GM19043 (cell line): ENCODE measurements at regions not wholly inside any gene's neighbourhood (a gene's known extent, or its start where the extent isn't known, plus 50 kb on each side); places are given as distances from the start of the nearest gene placed in this dataset.

Experiments used
- ATAC-seq: cut with Tn5 transposase; IDR thresholded peaks from one replicate; pipeline ENCODE4 v1.9.1; 2021; ENCODE audit warnings: low read depth; ENCODE audit not compliant: unreplicated experiment

- no peak for ATAC-seq
Measured at GRCh38 chr3:110070161-110070916, 733.0 kb upstream of the DPPA4 start.

DNA sequence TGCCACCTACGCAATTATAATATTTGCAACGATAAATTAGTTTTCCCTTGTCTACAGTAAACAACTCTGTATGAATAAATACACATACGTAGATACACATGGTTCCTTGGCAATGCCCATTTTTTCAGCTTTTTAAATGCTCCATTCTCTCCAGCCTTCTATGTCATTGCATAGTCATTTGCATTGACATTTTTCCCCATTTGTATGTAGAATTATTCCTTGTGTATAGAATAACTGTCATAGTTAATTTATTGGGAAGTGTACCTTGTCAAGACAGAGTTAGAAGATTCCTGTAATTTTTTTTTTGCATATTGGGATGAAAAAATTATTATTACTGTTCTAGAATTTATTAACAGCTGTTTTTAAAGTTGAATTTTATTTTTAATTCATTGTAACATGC, 736.7 kb upstream of the DPPA4 start:
- ATAC-seq: no peak

GRCh38 chr3:110077093-110077492, 739.7 kb upstream of the DPPA4 start:
- no peak for ATAC-seq

- no peak for ATAC-seq
Measured at GRCh38 chr3:110093411-110093810, 756.1 kb upstream of the DPPA4 start.

- ATAC-seq: no peak
Measured at GRCh38 chr3:110093812-110094401, 756.6 kb upstream of the DPPA4 start.

- ATAC-seq: no peak
Measured at GRCh38 chr3:110099711-110100110, 762.4 kb upstream of the DPPA4 start.

GRCh38 chr3:110101361-110101760, 764.0 kb upstream of the DPPA4 start:
- ATAC-seq: no peak

DNA sequence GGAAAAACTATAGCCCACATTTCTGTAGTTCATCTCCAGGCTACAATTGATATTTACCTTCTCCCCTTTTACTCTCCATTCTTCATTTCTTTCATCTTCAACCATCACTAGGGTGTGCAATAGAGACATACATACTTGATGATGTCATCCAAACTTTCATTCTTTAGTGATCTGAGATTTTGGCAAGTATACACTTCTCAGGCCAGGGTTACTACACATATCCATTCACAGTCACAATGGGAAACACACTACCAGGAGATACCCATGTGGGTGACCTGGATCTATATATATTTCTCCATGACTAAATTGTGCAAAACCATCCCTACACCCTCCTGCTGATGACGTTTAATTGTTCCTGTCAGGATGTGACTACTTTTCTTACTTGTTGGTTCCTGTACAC, 769.5 kb upstream of the DPPA4 start:
- ATAC-seq: no peak

DNA sequence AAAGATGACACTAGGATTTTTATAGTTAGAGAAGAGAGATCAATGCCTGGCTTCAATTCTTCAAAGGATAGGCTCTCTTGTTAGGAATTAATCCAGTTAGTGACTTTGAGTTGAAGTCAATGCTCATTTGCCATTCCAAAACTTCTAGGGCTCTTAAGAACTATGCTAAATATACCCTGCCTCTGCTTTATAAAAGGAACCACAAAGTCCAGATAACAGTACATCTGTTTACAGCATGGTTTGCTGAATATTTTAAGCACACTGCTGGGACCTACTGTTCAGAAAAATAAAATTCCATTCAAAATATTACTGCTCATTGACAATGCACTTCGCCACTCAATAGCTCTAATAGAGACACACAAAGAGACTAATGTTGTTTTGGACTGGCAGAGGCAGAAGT, 786.6 kb upstream of the DPPA4 start:
- no peak for ATAC-seq

- no peak for ATAC-seq
Measured at GRCh38 chr3:110126065-110126464, 788.7 kb upstream of the DPPA4 start.

GRCh38 chr3:110133971-110134370, 796.6 kb upstream of the DPPA4 start:
- no peak for ATAC-seq

DNA sequence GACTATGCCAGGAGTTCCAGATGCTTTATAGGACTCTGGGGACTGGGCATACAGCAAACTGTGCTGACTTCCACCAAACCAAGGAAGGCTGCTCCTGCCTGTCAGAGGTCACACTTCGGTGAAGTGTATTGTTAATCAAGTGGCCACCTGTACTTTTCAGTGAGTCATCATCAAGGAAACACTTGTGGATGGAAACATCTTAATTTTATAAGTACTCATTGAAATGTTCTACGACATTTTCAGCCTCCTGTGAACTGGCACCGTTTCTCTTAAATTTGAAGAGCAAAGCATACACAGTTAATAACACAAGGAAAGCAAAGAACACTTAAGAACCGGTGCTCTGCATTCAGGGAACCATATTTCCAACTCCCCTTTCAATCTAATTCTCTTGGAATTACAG, 801.7 kb upstream of the DPPA4 start:
- no peak for ATAC-seq

- ATAC-seq: no peak
Measured at GRCh38 chr3:110139821-110140220, 802.5 kb upstream of the DPPA4 start.

DNA sequence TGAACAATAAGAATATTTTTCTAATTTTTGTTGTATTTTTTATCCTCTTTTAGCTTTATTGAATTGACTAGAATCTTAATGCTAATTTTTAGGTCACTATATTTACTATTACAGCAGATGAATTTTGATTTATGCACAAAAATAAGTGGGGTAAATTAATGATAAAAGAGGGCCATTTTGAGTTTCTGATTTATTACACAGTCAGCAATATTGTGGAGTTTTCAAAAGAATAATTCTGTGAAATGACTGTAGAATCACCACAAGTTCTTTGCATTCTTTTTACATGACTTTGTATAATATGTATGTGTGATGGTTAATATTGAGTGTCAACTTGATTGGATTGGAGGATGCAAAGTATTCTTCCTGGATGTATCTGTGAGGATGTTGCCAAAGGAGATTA, 812.4 kb upstream of the DPPA4 start:
- no peak for ATAC-seq

DNA sequence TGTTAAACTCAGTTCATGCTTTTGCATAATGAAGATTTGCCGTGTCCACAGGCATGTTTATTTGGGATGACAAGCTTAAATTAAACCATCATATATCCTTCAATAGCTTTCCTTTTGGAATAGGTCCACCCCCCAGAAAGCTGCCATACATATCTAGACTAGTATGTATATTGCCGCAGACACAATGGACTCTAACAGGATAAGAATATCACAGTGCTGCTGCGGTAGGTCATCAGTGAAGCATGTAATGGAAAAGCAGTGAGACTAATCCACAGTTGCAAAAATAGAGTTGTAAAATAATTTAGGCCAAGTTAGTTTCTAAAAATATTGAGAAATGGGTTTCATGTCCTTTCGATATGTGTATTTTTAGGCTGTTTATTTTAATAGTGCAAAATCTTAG, 819.9 kb upstream of the DPPA4 start:
- ATAC-seq: no peak

DNA sequence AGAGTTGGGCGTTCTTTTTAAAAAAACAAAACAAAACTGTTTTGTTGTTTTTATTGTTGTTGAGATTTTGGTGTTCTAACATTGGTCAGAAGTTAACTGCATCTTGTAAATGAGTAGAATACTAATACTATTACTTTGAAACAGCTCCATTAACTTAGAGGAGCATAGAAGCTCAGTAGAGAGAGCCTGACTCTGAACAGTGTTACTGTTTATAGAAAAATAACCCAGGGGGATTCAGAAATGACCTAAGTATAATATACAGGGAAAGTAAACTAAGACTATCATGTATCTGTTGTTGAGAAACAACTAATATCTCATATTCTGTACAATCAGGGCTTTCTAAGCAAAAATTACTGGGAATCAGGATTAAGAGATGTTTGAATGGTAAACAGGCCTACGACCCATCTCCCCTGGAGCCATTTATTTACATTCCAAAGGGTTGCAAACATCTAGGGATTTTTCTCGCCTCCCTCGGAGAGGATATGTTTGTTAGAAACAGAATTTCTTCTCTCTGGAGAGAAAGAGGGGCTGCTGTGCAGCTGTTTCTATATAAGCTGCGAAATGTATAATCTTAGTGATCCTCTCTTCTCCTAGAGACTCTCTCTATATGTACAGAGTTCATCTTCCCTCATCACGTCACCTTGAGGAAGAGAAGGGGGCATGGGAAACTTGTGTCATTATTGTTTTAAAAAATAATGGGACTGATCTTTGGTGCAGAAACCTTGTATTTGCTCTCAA, 827.5 kb upstream of the DPPA4 start:
- ATAC-seq: no peak

GRCh38 chr3:110165370-110165743, 828.0 kb upstream of the DPPA4 start:
- no peak for ATAC-seq

- ATAC-seq: no peak
Measured at GRCh38 chr3:110165753-110166152, 828.4 kb upstream of the DPPA4 start.

DNA sequence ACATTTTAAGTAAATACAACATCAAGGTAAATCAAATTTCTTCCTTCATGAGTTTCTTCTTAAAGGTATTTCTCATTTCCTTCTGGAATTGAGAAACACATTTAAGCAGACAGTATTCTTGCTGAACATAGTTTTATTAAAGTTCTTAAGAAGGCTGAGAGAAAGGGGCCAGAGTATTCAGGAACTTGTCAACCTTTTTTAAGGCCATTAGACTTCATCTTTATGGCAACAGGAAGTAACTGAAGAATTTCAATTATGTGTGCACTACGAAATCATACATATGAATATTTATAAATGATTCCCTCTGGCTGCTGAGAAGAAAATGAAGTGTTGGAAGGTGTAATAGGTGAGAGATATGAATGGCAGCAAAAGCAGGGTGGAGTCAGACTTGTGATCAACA, 829.4 kb upstream of the DPPA4 start:
- no peak for ATAC-seq

GRCh38 chr3:110174908-110175307, 837.6 kb upstream of the DPPA4 start:
- ATAC-seq: no peak

GRCh38 chr3:110178965-110179364, 841.6 kb upstream of the DPPA4 start:
- ATAC-seq: no peak

- ATAC-seq: no peak
Measured at GRCh38 chr3:110180733-110181132, 843.4 kb upstream of the DPPA4 start.
